HG03060 (cell line): ENCODE measurements at regions not wholly inside any gene's neighbourhood (a gene's known extent, or its start where the extent isn't known, plus 50 kb on each side); places are given as distances from the start of the nearest gene placed in this dataset.

ENCODE experiments used
- ATAC-seq: cut with Tn5 transposase; IDR thresholded peaks from one replicate; pipeline ENCODE4 v1.9.1; 2021; ENCODE audit warnings: low read depth, moderate number of reproducible peaks; ENCODE audit not compliant: unreplicated experiment

- ATAC-seq: no peak
Measured at GRCh38 chr7:118298771-118299170, 74.3 kb downstream of the ANKRD7 start.

- ATAC-seq: no peak
Measured at GRCh38 chr7:118300177-118300576, 75.7 kb downstream of the ANKRD7 start.

GRCh38 chr7:118304100-118304499 is 79.6 kb downstream of the ANKRD7 start:
- ATAC-seq: no peak

GRCh38 chr7:118305671-118306070 is 81.2 kb downstream of the ANKRD7 start:
- ATAC-seq: no peak

- no peak for ATAC-seq
Measured at GRCh38 chr7:118306771-118307170, 82.3 kb downstream of the ANKRD7 start.

- ATAC-seq: peak; percentile 80
Measured at GRCh38 chr7:118311121-118311836, 86.8 kb downstream of the ANKRD7 start.

GRCh38 chr7:118312051-118312450 is 87.5 kb downstream of the ANKRD7 start:
- peak; percentile 32 for ATAC-seq

GRCh38 chr7:118312966-118313365 is 88.5 kb downstream of the ANKRD7 start:
- ATAC-seq: peak; percentile 22

- no peak for ATAC-seq
Measured at GRCh38 chr7:118324790-118325449, 100.4 kb downstream of the ANKRD7 start.

- no peak for ATAC-seq
Measured at GRCh38 chr7:118325450-118325808, 100.9 kb downstream of the ANKRD7 start.

GRCh38 chr7:118327174-118327573 is 102.7 kb downstream of the ANKRD7 start:
- no peak for ATAC-seq

- no peak for ATAC-seq
Measured at GRCh38 chr7:118328505-118329211, 104.2 kb downstream of the ANKRD7 start.

- ATAC-seq: no peak
Measured at GRCh38 chr7:118330388-118330787, 105.9 kb downstream of the ANKRD7 start.

GRCh38 chr7:118346748-118347147 is 122.2 kb downstream of the ANKRD7 start:
- no peak for ATAC-seq

- ATAC-seq: no peak
Measured at GRCh38 chr7:118349604-118350003, 125.1 kb downstream of the ANKRD7 start.

- no peak for ATAC-seq
Measured at GRCh38 chr7:118350260-118350659, 125.8 kb downstream of the ANKRD7 start.

- ATAC-seq: no peak
Measured at GRCh38 chr7:118352867-118353453, 128.5 kb downstream of the ANKRD7 start.

GRCh38 chr7:118366363-118366762 is 141.9 kb downstream of the ANKRD7 start:
- no peak for ATAC-seq

- ATAC-seq: no peak
Measured at GRCh38 chr7:118368958-118369357, 144.5 kb downstream of the ANKRD7 start.

GRCh38 chr7:118369987-118370386 is 145.5 kb downstream of the ANKRD7 start:
- no peak for ATAC-seq

GRCh38 chr7:118372530-118372929 is 148.0 kb downstream of the ANKRD7 start:
- ATAC-seq: peak; percentile 72
